G401 (cell line): ENCODE measurements at regions not wholly inside any gene's neighbourhood (a gene's known extent, or its start where the extent isn't known, plus 50 kb on each side); places are given as distances from the start of the nearest gene placed in this dataset.
"Not testable (repeated sequence)": the region's sequence is repeated elsewhere in the genome, so short reads cannot be mapped to it uniquely, and the experiment has no call there.

Source experiments
- DNase-seq: peaks from one replicate; pipeline ENCODE4 v3.0.0-alpha.2; 2015; ENCODE audit warnings: low spot score
- in situ Hi-C: cut with HindIII; loops from 2 replicates; pipeline ENCODE4 v1.10.0; 2016; ENCODE audit warnings: low sequenced_read_pairs, mixed read lengths

DNA sequence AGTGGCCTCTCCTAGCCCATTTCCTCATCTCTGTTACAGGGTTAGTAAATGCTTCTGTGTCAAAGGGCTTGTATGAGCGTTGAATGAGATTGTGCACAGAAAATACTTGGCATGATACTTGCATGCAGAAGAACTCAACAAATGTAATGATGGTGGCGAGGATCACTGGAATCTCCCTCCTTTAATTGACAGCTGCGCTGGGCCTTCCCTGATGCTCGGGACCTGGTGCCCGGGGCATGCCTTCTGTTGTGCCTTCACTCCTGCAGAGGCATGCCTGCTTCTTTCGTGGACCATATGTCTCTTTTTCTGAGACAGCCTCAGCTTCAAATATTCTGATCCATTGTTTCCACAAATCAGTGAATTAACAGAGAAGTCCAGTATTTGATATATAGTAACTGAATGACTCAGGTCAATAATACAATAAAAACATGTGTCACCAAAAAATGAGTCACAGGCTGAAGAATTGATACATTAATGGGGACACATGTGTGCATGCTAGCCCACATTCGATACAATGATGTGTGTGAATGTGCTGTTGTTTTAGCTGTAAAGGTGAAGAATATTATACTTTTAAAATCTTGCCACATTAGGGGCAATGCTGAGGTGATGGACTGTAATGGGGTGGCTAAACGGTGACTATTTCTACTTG is 243.3 kb upstream of the TBL1XR1 start:
- in situ Hi-C loops: no loop called here
- peak; percentile 91 for DNase-seq

DNA sequence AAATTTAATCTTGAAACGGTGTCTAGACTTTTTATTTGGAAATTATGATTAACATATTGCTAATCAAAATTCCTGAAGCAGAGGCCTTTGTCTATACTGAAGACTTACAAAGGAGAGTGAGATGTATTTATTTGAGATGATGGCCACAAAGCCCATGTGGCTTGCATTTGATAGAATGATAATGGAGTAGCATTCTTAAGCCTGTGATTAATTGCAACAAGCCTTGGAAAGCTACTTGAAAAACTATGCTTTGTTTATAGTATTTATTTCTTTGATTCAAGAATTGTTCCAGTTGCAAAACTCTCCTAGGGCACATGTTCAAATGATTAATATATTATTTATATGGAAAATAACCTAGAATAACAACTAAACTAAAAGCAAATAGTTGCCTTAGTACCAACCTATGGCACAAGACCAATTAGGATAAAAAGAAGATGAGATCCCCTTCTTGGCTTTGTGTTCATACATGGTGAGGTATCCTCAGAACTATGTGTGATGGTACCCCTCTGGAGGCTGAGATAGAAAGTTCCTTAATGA is 244.1 kb upstream of the TBL1XR1 start:
- in situ Hi-C loops: no loop called here
- DNase-seq: no peak

GRCh38 chr3:177441813-177442646 is 244.7 kb upstream of the TBL1XR1 start:
- in situ Hi-C loops: no loop called here
- peak; percentile 67 for DNase-seq

GRCh38 chr3:177443469-177443868 is 246.2 kb upstream of the TBL1XR1 start:
- no peak for DNase-seq

GRCh38 chr3:177444696-177445095 is 247.4 kb upstream of the TBL1XR1 start:
- in situ Hi-C loops: no loop called here
- DNase-seq: no peak

More at GRCh38 chr3:177443469-177443868, 246.2 kb upstream of the TBL1XR1 start:
- in situ Hi-C loops: no loop called here

DNA sequence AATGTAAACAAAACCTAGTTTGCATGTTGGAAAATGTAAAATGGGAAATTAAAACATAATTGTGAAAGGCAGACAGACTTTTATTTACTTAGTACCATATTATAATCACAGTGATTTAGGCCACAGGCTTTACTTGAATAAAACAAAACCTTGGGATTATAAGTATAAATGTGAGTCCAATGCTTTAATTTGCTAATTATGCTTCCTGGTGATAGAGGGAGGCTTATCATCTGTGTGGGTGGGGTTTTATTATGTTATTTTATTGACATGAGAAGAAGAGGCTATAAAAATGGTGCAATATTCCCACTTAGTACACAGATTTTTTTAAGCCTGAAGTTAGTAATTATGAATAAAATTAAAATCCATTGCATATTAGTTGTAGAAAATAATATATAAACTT is 248.3 kb upstream of the TBL1XR1 start:
- no peak for DNase-seq
- in situ Hi-C loops: no loop called here

GRCh38 chr3:177446165-177446601 is 248.9 kb upstream of the TBL1XR1 start:
- DNase-seq: no peak
- in situ Hi-C loops: no loop called here

- DNase-seq: no peak
- in situ Hi-C loops: no loop called here
Measured at GRCh38 chr3:177447938-177448337, 250.7 kb upstream of the TBL1XR1 start.

DNA sequence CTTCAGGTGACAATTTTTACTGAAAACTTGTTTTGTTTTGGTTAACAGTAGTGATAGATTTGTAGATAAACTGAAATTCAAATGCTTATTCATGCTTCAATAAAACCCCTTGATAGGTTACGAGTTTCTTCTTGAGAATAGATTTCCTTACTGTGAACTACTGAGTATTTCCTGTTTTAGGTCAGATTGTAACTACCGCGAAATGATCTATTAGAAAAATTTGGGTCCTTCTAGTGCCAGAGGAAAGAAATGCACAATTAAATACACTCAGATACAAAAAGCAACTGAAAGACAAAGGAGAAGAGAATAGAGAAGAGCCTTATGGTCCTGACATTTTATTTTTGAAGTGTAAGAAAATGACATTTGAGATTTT is 251.7 kb upstream of the TBL1XR1 start:
- in situ Hi-C loops: no loop called here
- no peak for DNase-seq

DNA sequence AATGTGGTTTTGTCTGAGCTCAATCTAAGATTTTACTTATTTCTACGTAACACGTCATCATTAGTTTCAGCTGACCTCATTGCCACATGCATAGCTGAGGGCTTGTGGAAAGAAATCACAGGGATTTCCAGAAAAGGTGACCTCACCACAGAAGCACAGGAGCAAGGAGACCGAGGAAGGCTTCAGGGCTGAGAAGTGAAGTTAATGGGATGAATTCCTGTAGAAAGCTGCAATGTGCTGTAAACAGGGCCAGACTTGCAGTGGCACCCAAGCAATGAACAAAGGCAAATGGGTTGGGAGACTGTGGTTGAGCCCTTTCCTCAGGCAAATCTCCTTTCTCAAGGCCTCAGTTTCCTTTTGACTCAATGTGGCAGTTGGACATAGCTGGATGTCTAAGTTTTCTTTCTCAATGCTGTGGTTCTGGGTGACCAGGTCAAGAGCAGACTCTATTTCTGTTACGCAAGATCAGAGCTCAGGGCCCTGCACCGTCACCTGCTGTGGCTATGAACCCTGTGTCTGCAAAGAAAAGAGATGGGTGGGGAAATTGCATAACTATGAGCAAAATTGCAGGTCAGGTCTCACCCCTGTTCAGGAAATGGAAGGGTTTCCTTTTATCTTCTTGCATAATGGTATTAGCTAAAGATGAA is 252.2 kb upstream of the TBL1XR1 start:
- in situ Hi-C loops: no loop called here
- no peak for DNase-seq

- no peak for DNase-seq
- in situ Hi-C loops: no loop called here
Measured at GRCh38 chr3:177451301-177451750, 254.0 kb upstream of the TBL1XR1 start.

GRCh38 chr3:177451864-177452830 is 254.9 kb upstream of the TBL1XR1 start:
- in situ Hi-C loops: no loop called here
- no peak for DNase-seq

GRCh38 chr3:177452831-177453450 is 255.7 kb upstream of the TBL1XR1 start:
- in situ Hi-C loops: no loop called here
- no peak for DNase-seq

DNA sequence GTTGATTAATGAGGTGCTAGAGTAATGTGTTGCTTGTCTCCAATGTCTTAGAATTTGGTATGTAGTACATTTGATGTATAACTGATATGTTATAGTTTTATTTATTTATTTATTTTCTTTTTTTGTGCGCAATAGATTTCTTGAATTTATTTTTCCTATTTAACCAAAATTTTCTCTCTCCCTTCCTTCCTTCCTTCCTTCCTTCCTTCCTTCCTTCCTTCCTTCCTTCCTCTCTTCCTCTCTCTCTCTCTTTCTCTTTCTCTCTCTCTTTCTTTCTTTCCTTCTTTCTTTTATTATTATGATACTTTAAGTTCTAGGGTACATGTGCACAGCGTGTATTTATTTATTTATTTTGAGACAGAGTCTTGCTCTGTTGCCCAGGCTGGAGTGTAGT is 256.2 kb upstream of the TBL1XR1 start:
- DNase-seq: no peak
- in situ Hi-C loops: no loop called here

DNA sequence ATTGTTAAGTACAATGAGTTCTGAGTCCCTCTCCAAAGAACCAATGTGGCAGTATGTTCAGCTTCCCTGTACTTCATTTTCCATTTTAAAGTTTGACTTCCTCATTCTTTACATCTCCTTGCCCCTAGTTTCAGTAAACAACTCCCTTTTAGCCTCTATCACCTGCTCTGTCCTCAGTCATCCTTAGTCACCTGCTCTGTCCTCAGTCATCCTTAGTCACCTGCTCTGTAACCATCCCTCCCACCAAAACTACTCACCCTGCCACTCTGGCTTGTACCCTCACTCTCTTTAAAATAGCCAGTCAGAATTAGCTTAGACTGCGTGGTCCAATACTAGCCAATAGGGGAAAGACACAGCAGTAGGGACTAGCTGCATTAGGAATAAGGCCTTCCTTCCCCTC is 259.9 kb upstream of the TBL1XR1 start:
- DNase-seq, in situ Hi-C loops: not testable (repeated sequence)

DNA sequence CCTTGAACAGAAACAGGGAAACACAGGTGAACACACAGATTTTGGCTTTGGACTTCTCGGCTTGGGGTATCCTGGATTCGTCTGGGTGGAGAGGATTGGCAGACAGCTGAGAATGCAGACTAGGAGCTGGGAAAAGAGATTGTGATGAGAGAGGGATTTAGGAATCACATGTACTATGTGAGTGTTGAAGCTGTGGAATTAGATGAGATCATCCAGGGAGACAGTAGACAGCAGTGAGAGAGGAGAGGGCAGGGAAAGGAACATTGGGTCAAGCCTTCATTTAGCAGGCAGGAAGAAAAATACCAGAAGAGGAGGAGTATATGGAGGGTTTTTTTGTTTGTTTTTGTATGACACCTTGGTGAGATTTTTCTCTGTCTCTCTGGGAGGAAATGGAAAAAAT is 262.1 kb upstream of the TBL1XR1 start:
- in situ Hi-C loops: no loop called here
- DNase-seq: no peak

DNA sequence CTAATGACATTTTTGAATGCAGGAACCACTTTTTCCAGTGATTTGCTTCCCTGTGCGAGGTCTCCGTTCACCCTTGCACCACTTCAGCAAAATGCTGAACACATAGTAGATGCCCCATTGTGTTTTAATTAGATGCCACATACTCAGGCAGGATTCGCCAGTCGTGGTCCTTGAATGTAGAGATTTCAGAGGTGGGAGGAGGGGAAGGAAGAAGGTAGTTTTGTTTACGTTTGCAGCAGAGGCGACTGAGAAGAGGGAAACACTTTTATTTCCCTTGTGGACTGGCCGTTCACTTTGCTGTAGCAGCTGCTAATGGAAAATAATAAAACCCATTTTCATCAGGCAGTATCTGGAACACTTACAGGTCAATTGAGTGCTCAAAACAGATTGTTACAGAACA is 262.8 kb upstream of the TBL1XR1 start:
- in situ Hi-C loops: no loop called here
- peak; percentile 33 for DNase-seq

- in situ Hi-C loops: no loop called here
- no peak for DNase-seq
Measured at GRCh38 chr3:177461765-177462164, 264.5 kb upstream of the TBL1XR1 start.
